ENCODE measurements at regions not wholly inside any gene's neighbourhood (a gene's known extent, or its start where the extent isn't known, plus 50 kb on each side); places are given as distances from the start of the nearest gene placed in this dataset.

GRCh38 chr7:42372479-42372878 is 135.5 kb upstream of the GLI3 start:
- no peak for DNase-seq (ENCODE audit: low spot score)

- DNase-seq (ENCODE audit: low spot score), result no peak
These were observed 122.9 kb upstream of the GLI3 start for GRCh38 chr7:42359946-42360345.

GRCh38 chr7:42351316-42351935 is 114.4 kb upstream of the GLI3 start:
- DNase-seq (ENCODE audit: low spot score), result no peak

DNA sequence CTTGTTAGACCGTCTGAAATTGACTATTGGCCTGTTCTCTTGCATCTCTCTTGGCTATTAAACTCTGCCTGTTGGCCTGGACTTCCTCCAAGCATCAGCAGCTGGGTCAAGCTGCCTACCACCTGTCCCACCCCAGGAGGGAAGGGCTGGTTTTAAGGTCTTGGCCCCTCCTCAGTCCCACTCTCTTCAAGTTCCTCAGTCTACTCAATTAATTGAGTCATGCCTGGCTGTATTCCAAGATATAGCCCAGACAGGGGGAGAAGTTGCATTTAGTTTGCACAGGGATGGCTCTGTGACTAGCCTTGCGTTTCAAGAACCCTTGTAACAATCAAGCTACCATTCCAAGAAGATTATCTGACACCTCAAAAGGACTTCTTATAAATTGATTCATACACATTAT is 113.8 kb upstream of the GLI3 start:
- no peak for DNase-seq (ENCODE audit: low spot score)

DNA sequence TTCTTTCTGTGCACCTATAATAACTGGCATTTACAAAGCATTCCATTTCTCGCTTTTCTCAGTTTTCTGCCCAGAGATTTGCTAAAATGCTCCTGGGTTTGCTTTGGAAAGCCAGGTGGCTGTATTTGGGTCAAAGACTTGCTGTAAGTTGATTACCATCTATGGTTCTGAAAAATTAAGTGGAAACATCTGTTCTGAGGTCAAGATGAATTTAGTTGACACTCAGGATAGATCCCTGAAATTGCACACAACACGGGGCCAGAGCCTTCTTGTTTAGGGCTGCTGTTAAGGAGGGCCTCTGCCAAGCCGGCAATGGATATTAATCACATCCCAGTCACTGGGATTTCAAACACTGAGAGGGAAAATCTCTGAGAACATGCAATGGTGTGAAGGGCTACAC is 111.6 kb upstream of the GLI3 start:
- no peak for DNase-seq (ENCODE audit: low spot score)

- no peak for DNase-seq (ENCODE audit: low spot score)
These were observed 111.1 kb upstream of the GLI3 start for GRCh38 chr7:42348071-42348470.

DNA sequence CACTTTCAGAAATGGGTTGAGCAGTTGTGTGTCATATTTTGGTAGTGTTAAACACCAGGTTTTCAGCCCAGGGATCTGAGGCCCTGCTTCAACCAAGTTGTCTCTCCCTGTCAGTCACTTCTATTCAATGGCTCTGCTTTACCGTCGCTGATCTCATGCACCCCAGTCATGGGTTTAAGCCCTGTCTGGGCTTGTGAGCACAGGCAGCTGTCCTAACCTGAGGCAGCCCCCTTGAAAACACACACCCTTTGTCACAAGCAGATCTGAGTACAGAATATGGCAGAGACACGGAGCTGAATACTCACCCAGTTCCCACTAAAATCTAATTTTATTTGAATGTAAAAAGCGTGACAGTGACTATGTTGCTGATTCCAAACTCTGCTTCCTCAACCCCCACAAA is 110.6 kb upstream of the GLI3 start:
- DNase-seq (ENCODE audit: low spot score), result no peak

DNA sequence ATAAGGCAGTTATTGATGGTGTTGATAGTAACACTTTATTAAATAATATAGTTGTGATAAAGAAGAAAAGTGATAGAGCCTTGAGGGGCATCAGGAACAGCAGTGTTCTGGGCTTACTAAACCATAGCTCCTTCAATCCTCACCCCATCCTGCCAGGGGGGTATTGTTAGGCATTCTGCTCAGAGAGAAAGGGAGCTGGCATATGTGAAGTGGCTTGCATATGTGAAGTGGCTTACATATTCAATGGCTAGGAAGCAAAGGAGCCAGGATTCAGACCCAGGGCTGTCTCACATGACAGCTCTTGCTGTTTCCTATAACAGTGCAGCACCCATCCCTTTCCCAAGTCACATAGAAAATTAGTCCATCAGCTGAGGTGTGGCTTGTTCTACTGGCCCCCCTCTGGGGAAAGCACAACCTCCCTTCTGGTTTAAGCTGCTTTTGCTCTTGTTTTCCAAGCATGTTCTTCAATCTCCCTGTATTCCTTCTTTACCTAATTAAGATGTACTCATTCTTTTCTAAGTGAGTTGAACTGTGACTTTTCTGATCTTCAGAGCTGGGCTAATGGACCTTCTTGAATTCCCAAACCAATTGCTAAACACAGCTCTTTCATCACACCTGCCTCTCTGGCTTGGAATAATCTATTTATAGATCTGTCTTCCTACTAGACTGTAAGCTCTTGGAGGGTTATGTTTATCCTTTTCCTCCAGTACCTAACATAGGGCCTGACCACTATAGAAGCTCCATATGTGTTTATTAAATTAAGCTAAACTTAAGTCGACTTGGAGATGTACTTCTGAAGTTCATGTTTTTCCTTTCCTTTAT is 108.7 kb upstream of the GLI3 start:
- no peak for DNase-seq (ENCODE audit: low spot score)

DNA sequence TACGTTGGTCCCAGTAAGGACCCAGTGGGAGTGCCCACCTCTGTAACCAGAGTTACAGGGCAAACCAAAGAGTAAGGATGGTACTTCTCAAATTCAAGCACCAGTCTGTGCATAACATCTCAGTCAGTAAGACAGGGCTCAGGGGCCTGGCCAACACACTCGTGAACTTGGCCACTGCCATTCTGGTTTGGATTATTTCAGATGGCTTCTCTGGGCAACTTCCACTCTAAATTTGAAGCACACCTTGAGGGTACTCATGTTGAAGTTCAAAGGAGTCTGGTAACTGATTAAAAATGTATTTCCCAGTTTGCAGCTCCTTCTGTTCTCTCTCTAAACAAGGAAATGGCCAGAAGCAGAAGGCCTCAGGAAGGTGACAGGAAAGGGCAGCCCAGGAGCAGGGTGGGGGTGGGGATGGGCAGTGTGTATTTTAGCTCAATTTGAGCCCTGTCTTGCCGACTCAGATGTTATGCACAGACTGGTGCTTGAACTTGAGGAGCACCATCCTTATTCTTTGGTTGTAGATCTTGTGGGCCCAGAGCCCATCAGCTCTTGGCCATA is 107.3 kb upstream of the GLI3 start:
- DNase-seq (ENCODE audit: low spot score), result no peak

- DNase-seq (ENCODE audit: low spot score), result no peak
These were observed 105.4 kb upstream of the GLI3 start for GRCh38 chr7:42342381-42342780.

GRCh38 chr7:42340436-42340835 is 103.4 kb upstream of the GLI3 start:
- no peak for DNase-seq (ENCODE audit: low spot score)

- no peak for DNase-seq (ENCODE audit: low spot score)
These were observed 102.0 kb upstream of the GLI3 start for GRCh38 chr7:42338916-42339540.

DNA sequence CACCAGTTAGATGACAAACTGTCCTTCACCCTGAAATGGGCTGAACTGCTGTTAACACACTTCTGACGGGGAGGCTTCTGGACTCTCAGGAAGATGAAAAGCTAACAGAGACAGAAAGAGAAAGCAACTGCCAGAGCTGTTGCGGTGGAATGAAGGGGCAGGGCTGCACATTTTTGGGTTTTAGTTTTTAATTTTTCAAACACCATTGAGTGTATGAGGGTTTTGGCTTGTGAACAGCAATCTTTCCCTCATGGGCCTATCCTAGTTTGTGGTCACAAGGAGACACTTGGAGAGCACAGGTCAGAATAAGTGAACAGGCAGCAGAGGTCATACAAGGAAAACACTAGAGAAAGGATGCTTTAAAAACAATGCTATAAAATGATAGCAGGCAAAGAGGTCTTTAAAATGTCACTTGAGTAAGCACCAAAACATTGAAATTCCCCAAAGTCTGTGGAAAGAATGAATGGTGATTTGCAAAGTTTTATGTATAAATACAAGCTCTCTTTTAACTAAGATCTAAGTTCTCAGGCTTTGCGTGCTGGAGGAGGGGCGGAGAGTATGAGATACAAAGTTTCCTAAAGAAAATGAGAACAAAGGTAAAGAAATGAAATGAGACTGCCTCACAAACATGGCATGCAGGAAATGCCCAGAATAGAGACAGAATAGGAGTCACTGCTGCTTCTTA is 101.4 kb upstream of the GLI3 start:
- no peak for DNase-seq (ENCODE audit: low spot score)

DNA sequence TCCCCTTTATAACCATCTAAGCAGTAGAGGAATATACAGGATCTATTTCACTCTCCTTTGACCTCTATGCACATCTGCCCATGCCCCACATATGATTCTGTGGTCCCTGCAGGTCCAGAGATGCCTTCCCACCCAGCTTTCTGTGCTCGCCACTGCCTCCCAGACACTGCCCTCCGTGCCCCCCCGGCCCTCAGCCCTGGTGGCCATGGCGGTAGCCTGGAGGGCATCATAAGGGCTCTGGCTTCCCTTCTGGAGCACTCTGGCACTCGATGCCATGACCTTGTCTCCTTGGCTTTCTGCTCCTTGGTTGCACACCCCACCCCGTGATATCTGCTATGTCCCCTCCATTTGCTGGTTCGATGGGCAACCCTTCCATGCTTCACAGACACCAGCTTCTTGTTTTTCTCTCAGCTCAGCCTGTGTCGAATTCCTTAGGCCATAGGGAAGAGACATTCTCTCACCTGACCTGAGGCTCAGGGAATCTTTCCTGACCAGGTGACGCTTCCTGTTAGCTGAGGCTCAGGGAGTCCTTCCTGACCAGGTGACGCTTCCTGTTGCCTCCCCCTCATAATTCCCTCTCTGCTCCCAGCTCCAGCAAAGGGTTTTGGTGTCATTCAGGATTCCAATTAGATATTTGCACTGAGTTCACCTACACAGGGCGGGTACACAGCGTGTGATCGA is 100.4 kb upstream of the GLI3 start:
- no peak for DNase-seq (ENCODE audit: low spot score)

- no peak for DNase-seq (ENCODE audit: low spot score)
These were observed 95.7 kb upstream of the GLI3 start for GRCh38 chr7:42332605-42333222.

- no peak for DNase-seq (ENCODE audit: low spot score)
These were observed 82.6 kb upstream of the GLI3 start for GRCh38 chr7:42319631-42320030.

DNA sequence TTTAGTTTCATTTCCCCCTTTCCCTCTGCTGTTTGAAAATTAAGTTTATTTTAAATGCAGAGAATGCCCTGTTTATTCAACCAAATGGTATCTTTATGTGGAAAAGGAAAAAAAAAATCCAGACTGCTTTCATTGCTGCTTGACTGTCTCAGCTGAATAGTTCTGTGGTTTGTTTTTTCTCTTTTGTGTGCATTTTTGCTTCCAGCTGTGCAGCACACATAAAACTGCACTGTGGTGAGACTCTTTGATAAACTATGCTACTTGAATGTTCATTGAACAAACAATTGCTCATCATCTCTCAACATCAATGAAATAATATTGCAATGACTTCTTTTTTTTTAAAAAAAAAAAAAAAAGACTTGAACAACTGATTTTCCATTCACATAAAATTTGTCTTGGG is 78.6 kb upstream of the GLI3 start:
- DNase-seq (ENCODE audit: low spot score), result peak; percentile 42

DNA sequence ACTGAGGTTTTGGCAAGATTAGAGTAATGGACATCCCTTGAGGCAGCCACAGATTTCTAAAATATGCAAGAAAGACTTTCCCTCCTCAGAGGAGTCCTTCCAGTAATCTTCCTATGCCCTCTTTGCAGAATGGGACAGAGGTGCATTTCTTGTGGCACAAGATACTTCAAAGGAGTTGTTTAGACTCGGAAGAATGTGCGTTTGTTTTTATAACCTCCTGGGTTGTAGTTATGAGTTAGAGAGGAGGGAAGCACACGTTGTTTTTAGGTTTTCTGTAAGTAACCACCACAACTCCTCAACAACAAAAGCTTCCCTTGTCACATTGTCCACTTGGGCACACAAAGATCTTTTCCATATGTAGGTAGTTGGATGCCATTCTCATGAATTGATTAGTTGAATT is 78.1 kb upstream of the GLI3 start:
- DNase-seq (ENCODE audit: low spot score), result peak; percentile 36

GRCh38 chr7:42314696-42315095 is 77.7 kb upstream of the GLI3 start:
- no peak for DNase-seq (ENCODE audit: low spot score)

GRCh38 chr7:42311195-42311594 is 74.2 kb upstream of the GLI3 start:
- DNase-seq (ENCODE audit: low spot score), result no peak

- DNase-seq (ENCODE audit: low spot score), result peak; percentile 21
These were observed 56.0 kb upstream of the GLI3 start for GRCh38 chr7:42292991-42293521.
